NOMO-1 (cell line): ENCODE measurements at regions not wholly inside any gene's neighbourhood (a gene's known extent, or its start where the extent isn't known, plus 50 kb on each side); places are given as distances from the start of the nearest gene placed in this dataset.
A peak's percentile ranks its signal among the peaks of the same experiment; 100 is the strongest.
"Not testable (repeated sequence)": the region's sequence is repeated elsewhere in the genome, so short reads cannot be mapped to it uniquely, and the experiment has no call there.

ENCODE experiments used
- DNase-seq, 2 experiments: peaks; one replicate each; lab custom pipeline; 2025; ENCODE audit not compliant: unreplicated experiment in 2 of 2; lab: John Stamatoyannopoulos, UW

- no peak for DNase-seq
Measured at GRCh38 chr21:15301014-15301413, 236.2 kb upstream of the NRIP1 start.

GRCh38 chr21:15301736-15302135 is 236.9 kb upstream of the NRIP1 start:
- DNase-seq: no peak

- DNase-seq: no peak
Measured at GRCh38 chr21:15306271-15306670, 241.5 kb upstream of the NRIP1 start.

- DNase-seq: no peak
Measured at GRCh38 chr21:15308333-15308732, 243.5 kb upstream of the NRIP1 start.

GRCh38 chr21:15309022-15309590 is 244.3 kb upstream of the NRIP1 start:
- no peak for DNase-seq

GRCh38 chr21:15309721-15310120 is 244.9 kb upstream of the NRIP1 start:
- no peak for DNase-seq

- no peak for DNase-seq
Measured at GRCh38 chr21:15311510-15311909, 246.7 kb upstream of the NRIP1 start.

GRCh38 chr21:15317034-15317433 is 252.2 kb upstream of the NRIP1 start:
- not testable (repeated sequence) for DNase-seq

GRCh38 chr21:15319727-15320126 is 254.9 kb upstream of the NRIP1 start:
- DNase-seq: no peak

- DNase-seq: no peak
Measured at GRCh38 chr21:15324542-15324941, 259.7 kb upstream of the NRIP1 start.

- DNase-seq: no peak
Measured at GRCh38 chr21:15326032-15326867, 261.4 kb upstream of the NRIP1 start.

GRCh38 chr21:15327637-15328265 is 263.0 kb upstream of the NRIP1 start:
- DNase-seq: no peak

- no peak for DNase-seq
Measured at GRCh38 chr21:15329191-15329590, 264.4 kb upstream of the NRIP1 start.

- DNase-seq: no peak
Measured at GRCh38 chr21:15330872-15331271, 266.1 kb upstream of the NRIP1 start.

GRCh38 chr21:15332572-15332971 is 267.8 kb upstream of the NRIP1 start:
- no peak for DNase-seq

GRCh38 chr21:15333136-15333710 is 268.4 kb upstream of the NRIP1 start:
- no peak for DNase-seq

- DNase-seq: peak; percentile 38 to 80
Measured at GRCh38 chr21:15333951-15334350, 269.2 kb upstream of the NRIP1 start.

GRCh38 chr21:15343066-15343465 is 278.3 kb upstream of the NRIP1 start:
- no peak for DNase-seq

GRCh38 chr21:15352009-15352408 is 287.2 kb upstream of the NRIP1 start:
- DNase-seq: no peak

GRCh38 chr21:15353546-15353945 is 288.7 kb upstream of the NRIP1 start:
- no peak for DNase-seq

GRCh38 chr21:15354516-15354915 is 289.7 kb upstream of the NRIP1 start:
- no peak for DNase-seq

- DNase-seq: no peak
Measured at GRCh38 chr21:15355066-15355465, 290.3 kb upstream of the NRIP1 start.
